Osteoblast (primary cell): ENCODE measurements at regions not wholly inside any gene's neighbourhood (a gene's known extent, or its start where the extent isn't known, plus 50 kb on each side); places are given as distances from the start of the nearest gene placed in this dataset.

Source experiments
- DNase-seq: peaks from one replicate; pipeline ENCODE4 v3.0.0; 2011; ENCODE audit warnings: low spot score, mixed read lengths; ENCODE audit not compliant: insufficient read length; ENCODE audit errors: missing footprints
- H2AFZ ChIP-seq: 2 replicates; pipeline ENCODE4 v1.6.0; 2011; ENCODE audit warnings: mild to moderate bottlenecking, low read length
- H3K27ac ChIP-seq: 2 replicates; pipeline ENCODE4 v1.5.1; 2011; ENCODE audit warnings: mild to moderate bottlenecking, low read depth, low read length, moderate library complexity
- H3K27me3 ChIP-seq: 2 replicates; pipeline ENCODE4 v1.6.0; 2012; ENCODE audit warnings: mild to moderate bottlenecking, control low read depth, inconsistent platforms, low read length, moderate library complexity; ENCODE audit not compliant: insufficient read depth
- H3K36me3 ChIP-seq: 2 replicates; pipeline ENCODE4 v1.5.1; 2011; ENCODE audit warnings: mild to moderate bottlenecking, low read length, control low read depth, moderate library complexity; ENCODE audit not compliant: insufficient read depth
- H3K4me1 ChIP-seq: 2 replicates; pipeline ENCODE4 v1.5.1; 2011; ENCODE audit warnings: mild to moderate bottlenecking, low read length, control low read depth, moderate library complexity; ENCODE audit not compliant: insufficient read depth
- H3K4me2 ChIP-seq: 2 replicates; pipeline ENCODE4 v1.6.0; 2011; ENCODE audit warnings: mild to moderate bottlenecking, low read length; ENCODE audit not compliant: insufficient read depth
- H3K4me3 ChIP-seq: fragments of 200-600 bp; sonication (generic); 3 replicates; pipeline ENCODE4 v1.5.1; 2012; ENCODE audit warnings: mild to moderate bottlenecking, low read length, inconsistent platforms; ENCODE audit not compliant: insufficient read depth
- H3K79me2 ChIP-seq: 2 replicates; pipeline ENCODE4 v1.6.0; 2012; ENCODE audit warnings: mild to moderate bottlenecking, low read length, control low read depth, inconsistent platforms; ENCODE audit not compliant: insufficient read depth
- H3K9me3 ChIP-seq: 2 replicates; pipeline ENCODE4 v1.5.1; 2011; ENCODE audit warnings: low read depth, low read length, control low read depth
- H4K20me1 ChIP-seq: 2 replicates; pipeline ENCODE4 v1.6.0; 2012; ENCODE audit warnings: mild to moderate bottlenecking, low read length, control low read depth; ENCODE audit not compliant: insufficient read depth
- CTCF ChIP-seq: IDR thresholded peaks from 2 replicates; pipeline ENCODE4 v1.5.1; 2011; ENCODE audit warnings: mild to moderate bottlenecking, low read depth, low read length, moderate library complexity; ENCODE audit errors: extremely low read depth

- H3K36me3 ChIP-seq, result no peaks in the 10 kb centered on the region
- no peak overlapping the region for H3K4me3 ChIP-seq
- H3K79me2 ChIP-seq, result no peaks in the 10 kb centered on the region
- no peaks in the 10 kb centered on the region for H4K20me1 ChIP-seq
- H3K4me1 ChIP-seq, result no peaks in the 10 kb centered on the region
- H3K27me3 ChIP-seq, result no peaks in the 10 kb centered on the region
- H2AFZ ChIP-seq, result no peak overlapping the region
- no peak for TF ChIP-seq CTCF
- H3K4me2 ChIP-seq, result no peak overlapping the region
- no peaks in the 10 kb centered on the region for H3K9me3 ChIP-seq
- no peak overlapping the region for H3K27ac ChIP-seq
- no peak for DNase-seq
These were observed 583.9 kb downstream of the NXPH1 start for GRCh38 chr7:9017286-9017685.

- Histone ChIP-seq H3K9me3 (no peaks in the 10 kb centered on the region), H3K79me2 (no peaks in the 10 kb centered on the region), H3K36me3 (no peaks in the 10 kb centered on the region), H4K20me1 (no peaks in the 10 kb centered on the region), H3K27me3 (no peaks in the 10 kb centered on the region), H3K4me3 (no peak overlapping the region), H2AFZ (no peak overlapping the region), H3K4me1 (no peaks in the 10 kb centered on the region), H3K4me2 (no peak overlapping the region), H3K27ac (no peak overlapping the region)
- no peak for TF ChIP-seq CTCF
- DNase-seq, result no peak
These were observed 589.0 kb downstream of the NXPH1 start for GRCh38 chr7:9022456-9022855.

GRCh38 chr7:9023675-9024294, 590.4 kb downstream of the NXPH1 start:
- Histone ChIP-seq H3K27me3 (no peaks in the 10 kb centered on the region), H2AFZ (no peak overlapping the region), H3K79me2 (no peaks in the 10 kb centered on the region), H3K4me2 (no peak overlapping the region), H3K4me3 (no peak overlapping the region), H3K9me3 (no peaks in the 10 kb centered on the region), H3K4me1 (no peaks in the 10 kb centered on the region), H4K20me1 (no peaks in the 10 kb centered on the region), H3K36me3 (no peaks in the 10 kb centered on the region), H3K27ac (no peak overlapping the region)
- TF ChIP-seq CTCF, result no peak
- DNase-seq, result no peak

GRCh38 chr7:9026121-9026520, 592.7 kb downstream of the NXPH1 start:
- H3K36me3 ChIP-seq, result no peaks in the 10 kb centered on the region
- H3K4me2 ChIP-seq, result no peak overlapping the region
- no peak overlapping the region for H3K27ac ChIP-seq
- no peaks in the 10 kb centered on the region for H3K4me1 ChIP-seq
- H3K4me3 ChIP-seq, result no peak overlapping the region
- H2AFZ ChIP-seq, result no peak overlapping the region
- H3K79me2 ChIP-seq, result no peaks in the 10 kb centered on the region
- no peaks in the 10 kb centered on the region for H3K27me3 ChIP-seq
- H3K9me3 ChIP-seq, result no peaks in the 10 kb centered on the region
- DNase-seq, result no peak
- no peak for TF ChIP-seq CTCF
- no peaks in the 10 kb centered on the region for H4K20me1 ChIP-seq
